IPS-NIHi7 (cell line): ENCODE measurements at regions not wholly inside any gene's neighbourhood (a gene's known extent, or its start where the extent isn't known, plus 50 kb on each side); places are given as distances from the start of the nearest gene placed in this dataset.
"Not testable (repeated sequence)": the region's sequence is repeated elsewhere in the genome, so short reads cannot be mapped to it uniquely, and the experiment has no call there.

Experiments
- DNase-seq: peaks from one replicate; pipeline ENCODE4 v3.0.0; 2012; ENCODE audit warnings: mixed read lengths; ENCODE audit errors: extremely low spot score

DNA sequence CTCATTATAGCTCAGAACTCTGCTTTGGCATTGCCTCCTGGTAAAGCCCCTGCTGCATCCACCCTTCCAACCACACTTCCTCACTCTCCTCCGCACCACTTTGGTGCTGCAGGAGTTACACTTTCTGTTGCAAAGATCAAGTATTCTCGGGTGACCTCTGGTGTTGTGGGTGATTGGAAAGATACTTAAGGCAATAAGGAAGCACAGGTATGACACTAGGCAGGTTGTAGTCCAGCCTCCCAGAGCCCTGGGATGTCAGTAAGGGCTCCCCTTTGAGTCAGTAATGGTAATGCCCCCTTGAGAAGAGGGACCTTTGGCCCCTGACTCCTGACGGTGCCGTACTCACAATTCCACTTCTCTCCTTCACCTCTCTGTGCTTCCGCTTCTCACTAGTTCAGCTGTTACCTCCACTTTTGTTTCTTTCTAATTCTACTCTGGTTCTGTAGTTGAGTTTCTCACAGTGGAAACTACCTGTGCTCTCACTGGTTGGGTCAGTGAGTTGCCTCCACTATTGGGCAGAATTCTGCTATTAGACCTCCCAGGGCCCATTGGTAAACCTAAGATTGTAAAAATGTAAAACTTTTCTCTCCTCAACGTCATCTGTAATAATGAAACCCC, 350.0 kb downstream of the GOLGA6L6 start:
- not testable (repeated sequence) for DNase-seq

DNA sequence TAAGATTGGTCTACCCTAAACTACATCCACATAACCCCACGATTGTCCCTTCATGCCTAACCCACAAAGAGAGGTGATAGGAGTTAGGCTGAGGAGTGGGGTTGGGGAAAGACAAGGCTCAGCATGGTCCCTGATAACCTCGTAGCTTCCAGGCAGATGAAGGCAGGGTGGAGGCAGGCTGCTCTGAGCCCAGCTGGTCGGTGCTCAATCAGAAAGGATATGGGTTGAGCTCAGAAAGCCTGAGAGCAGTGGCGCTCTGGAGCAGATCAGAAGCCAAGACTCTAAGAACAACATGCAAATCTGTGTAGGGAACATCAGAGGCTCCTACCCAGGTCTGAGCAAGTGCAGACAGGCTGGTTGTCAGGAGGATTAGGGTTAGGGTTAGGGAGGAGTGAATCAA, 353.0 kb downstream of the GOLGA6L6 start:
- DNase-seq = not testable (repeated sequence)

- not testable (repeated sequence) for DNase-seq
Measured at GRCh38 chr15:20187370-20188355, 353.9 kb downstream of the GOLGA6L6 start.

GRCh38 chr15:20184879-20185278, 356.7 kb downstream of the GOLGA6L6 start:
- not testable (repeated sequence) for DNase-seq

GRCh38 chr15:20168221-20168620, 373.4 kb downstream of the GOLGA6L6 start:
- not testable (repeated sequence) for DNase-seq

DNA sequence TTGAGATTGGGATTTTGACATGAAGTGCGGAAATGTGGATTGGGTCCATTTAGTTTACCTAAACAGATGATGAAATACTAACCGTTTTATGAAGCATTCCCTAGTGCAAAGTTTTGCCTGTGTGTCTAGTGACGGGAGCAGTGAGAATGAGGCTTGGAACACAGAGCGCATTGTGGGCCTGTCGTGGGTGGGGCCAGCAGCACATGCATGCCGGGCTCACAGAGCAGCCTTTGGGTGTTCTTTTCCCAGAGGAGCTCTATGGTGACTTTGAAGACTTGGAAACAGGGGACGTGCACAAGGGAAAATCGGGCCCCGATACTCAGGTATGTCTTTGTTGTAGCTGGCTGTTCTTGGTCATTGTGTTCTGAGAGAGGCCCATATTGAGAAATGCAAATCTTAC, 388.1 kb downstream of the GOLGA6L6 start:
- DNase-seq = not testable (repeated sequence)

DNA sequence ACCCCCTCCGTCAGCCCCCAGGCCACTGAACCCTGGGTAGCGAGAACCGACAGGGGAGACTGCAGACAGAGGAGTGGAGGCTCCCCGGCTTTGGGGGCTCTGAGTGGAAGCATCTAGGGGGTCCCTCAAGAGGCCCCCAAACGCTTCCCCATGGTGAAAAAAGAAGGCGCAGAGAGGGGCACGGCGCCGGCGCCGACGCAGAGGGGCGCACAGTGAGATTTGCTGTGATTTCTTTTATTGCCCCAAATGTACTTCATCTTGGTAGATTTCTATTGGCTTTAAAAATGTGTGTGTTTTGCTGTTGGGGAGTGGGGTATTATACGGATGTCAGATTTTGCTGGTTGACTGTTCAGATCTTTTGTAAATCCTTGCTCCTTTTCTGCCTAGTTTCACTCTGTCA, 392.9 kb downstream of the GOLGA6L6 start:
- not testable (repeated sequence) for DNase-seq

- DNase-seq = not testable (repeated sequence)
Measured at GRCh38 chr15:20148008-20148407, 393.6 kb downstream of the GOLGA6L6 start.

- DNase-seq = not testable (repeated sequence)
Measured at GRCh38 chr15:20144333-20145036, 397.1 kb downstream of the GOLGA6L6 start.

- not testable (repeated sequence) for DNase-seq
Measured at GRCh38 chr15:20142906-20143305, 398.7 kb downstream of the GOLGA6L6 start.

DNA sequence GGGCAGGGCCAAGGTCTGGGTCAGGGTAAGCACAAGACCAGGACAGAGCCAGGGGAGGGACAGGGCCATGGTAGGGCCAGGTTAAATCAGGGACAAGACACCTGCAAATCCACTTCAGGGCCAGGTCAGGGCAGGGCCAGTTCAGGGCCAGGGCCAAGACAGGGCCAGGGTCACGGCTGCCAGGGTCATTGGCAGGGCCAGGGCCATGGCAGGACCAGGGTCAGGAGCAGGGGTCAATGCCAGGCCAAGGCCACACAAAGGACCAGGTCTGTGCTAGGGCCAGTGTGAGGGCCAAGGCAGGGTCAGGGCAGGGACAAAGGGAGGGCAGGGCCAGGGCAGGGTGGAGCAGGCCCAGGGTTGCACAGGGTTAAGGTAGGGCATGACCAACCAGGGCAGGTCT, 399.2 kb downstream of the GOLGA6L6 start:
- DNase-seq = not testable (repeated sequence)

GRCh38 chr15:20124668-20125067, 416.9 kb downstream of the GOLGA6L6 start:
- not testable (repeated sequence) for DNase-seq

DNA sequence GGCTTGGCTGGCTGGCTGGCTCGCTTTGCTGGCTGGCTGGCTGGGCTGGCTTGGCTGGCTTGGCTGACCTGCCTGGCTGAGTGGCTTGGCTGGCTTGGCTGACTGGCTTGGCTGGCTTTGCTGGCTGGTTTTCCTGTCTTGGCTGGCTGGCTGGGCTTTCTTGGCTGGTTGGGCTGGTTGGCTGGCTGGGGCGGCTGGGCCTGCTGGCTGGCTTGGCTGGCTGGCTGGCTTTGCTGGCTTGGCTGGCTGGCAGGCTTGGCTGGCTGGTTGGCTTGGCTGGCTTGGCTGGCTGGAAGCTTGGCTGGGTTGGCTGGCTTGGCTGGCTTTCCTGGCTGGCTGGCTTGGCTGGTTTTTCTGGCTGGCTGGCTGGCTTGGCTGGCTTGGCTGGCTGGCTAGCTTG, 435.6 kb downstream of the GOLGA6L6 start:
- DNase-seq = no peak

GRCh38 chr15:20105011-20105990, 436.3 kb downstream of the GOLGA6L6 start:
- not testable (repeated sequence) for DNase-seq

DNA sequence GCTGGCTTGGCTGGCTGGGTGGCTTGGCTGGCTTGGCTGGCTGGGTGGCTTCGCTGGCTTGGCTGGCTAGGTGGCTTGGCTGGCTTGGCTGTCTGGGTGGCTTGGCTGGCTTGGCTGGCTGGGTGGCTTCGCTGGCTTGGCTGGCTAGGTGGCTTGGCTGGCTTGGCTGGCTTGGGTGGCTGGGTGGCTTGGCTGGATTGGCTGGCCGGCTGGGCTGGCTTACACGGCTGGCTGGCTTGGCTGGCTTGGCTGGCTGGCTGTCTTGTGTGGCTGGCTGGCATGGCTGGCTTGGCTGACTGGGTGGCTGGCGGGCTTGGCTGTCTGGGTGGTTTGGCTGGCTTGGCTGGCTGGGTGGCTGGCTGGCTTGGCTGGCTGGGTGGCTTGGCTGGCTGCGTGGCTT, 437.0 kb downstream of the GOLGA6L6 start:
- not testable (repeated sequence) for DNase-seq

- not testable (repeated sequence) for DNase-seq
Measured at GRCh38 chr15:20102862-20103261, 438.7 kb downstream of the GOLGA6L6 start.

- DNase-seq = not testable (repeated sequence)
Measured at GRCh38 chr15:20102209-20102608, 439.4 kb downstream of the GOLGA6L6 start.

- DNase-seq = not testable (repeated sequence)
Measured at GRCh38 chr15:20101281-20101680, 440.3 kb downstream of the GOLGA6L6 start.

GRCh38 chr15:20100604-20101270, 440.9 kb downstream of the GOLGA6L6 start:
- DNase-seq = not testable (repeated sequence)

DNA sequence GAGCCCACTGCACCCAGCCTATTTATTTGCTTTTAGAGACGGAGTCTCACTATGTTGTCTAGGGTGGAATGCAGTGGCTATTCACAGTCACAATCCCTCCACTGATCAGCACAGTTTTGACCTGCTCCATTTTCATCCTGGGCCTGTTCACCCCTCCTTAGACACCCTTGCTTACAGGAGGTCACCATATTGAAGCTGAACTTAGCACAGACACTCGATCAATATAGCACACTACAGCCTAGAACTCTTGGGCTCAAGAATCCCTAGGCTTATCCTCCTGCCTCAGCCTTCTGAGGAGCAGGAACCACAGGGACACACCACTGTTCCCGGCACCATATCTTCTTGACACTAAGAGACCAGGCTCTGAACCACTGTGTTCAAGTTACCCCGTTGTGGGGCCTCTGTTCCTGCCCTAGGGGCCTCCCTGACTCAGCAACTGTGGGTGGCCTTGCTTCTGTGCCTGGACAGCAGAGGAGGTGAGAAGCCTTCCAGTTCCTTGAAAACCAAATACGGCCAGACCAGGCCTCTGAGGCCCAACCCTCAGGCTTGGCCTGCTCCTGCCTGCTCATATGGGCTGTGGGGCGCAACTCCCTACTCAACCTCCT, 445.8 kb downstream of the GOLGA6L6 start:
- DNase-seq = not testable (repeated sequence)
